PC-3 (cell line): ENCODE measurements at regions not wholly inside any gene's neighbourhood (a gene's known extent, or its start where the extent isn't known, plus 50 kb on each side); places are given as distances from the start of the nearest gene placed in this dataset.

Experiments used
- ATAC-seq: fragments of 200-7000 bp; cut with Tn5 transposase; 2 replicates; pipeline ENCODE4 v1.9.1; 2020; ENCODE audit warnings: mild to moderate bottlenecking, moderate library complexity
- BruUV-seq: library from RNA; stranded (reverse); fragments of 400-500 nt; replicated peaks from 2 replicates; lab custom pipeline; 2021; lab: Mats Ljungman, UMichigan
- CTCF ChIA-PET: fragments of 300-600 bp; sonication (Branson Sonifier 250); formaldehyde crosslinking; loops from one replicate; lab custom pipeline; 2022; ENCODE audit warnings: antibody characterized with exemption; lab: Charles Lee
- POLR2A ChIA-PET: fragments of 300-600 bp; sonication (Branson Sonifier 250); formaldehyde crosslinking; loops from one replicate; lab custom pipeline; 2022; ENCODE audit warnings: antibody characterized with exemption; ENCODE audit not compliant: unreplicated experiment; lab: Charles Lee
- DNase-seq: peaks from one replicate; pipeline ENCODE4 v3.0.0-alpha.2; 2015
- H2AFZ ChIP-seq: fragments of 300-600 bp; sonication (generic); 2 replicates; pipeline ENCODE4 v1.6.0; 2016; ENCODE audit warnings: antibody characterized with exemption, low read length
- H3F3A ChIP-seq: fragments of 300-600 bp; sonication (generic); one replicate; pipeline ENCODE4 v1.6.0; 2017; ENCODE audit warnings: antibody characterized with exemption, low read length, control low read depth, mild to moderate bottlenecking; ENCODE audit not compliant: unreplicated experiment
- H3K27ac ChIP-seq: fragments of 300-600 bp; sonication (generic); 2 replicates; pipeline ENCODE4 v1.5.1; 2016; ENCODE audit warnings: mild to moderate bottlenecking, low read length
- H3K27me3 ChIP-seq: fragments of 300-600 bp; sonication (generic); 2 replicates; pipeline ENCODE4 v1.6.1; 2016; ENCODE audit warnings: low read length, mixed read lengths
- H3K36me3 ChIP-seq: fragments of 300-600 bp; sonication (generic); 2 replicates; pipeline ENCODE4 v1.6.1; 2016; ENCODE audit warnings: low read depth, mixed run types, low read length, mixed read lengths
- H3K4me1 ChIP-seq: fragments of 300-600 bp; sonication (generic); 2 replicates; pipeline ENCODE4 v1.5.1; 2016; ENCODE audit warnings: low read length; ENCODE audit not compliant: insufficient read depth
- H3K4me2 ChIP-seq: fragments of 300-600 bp; sonication (generic); 2 replicates; pipeline ENCODE4 v1.6.0; 2016; ENCODE audit warnings: low read length
- H3K4me3 ChIP-seq: fragments of 300-600 bp; sonication (generic); 2 replicates; pipeline ENCODE4 v1.5.1; 2016; ENCODE audit warnings: mild to moderate bottlenecking, low read length, mixed read lengths
- H3K79me2 ChIP-seq: fragments of 300-600 bp; sonication (generic); 2 replicates; pipeline ENCODE4 v1.6.1; 2017; ENCODE audit warnings: low read length, mixed read lengths
- H3K9ac ChIP-seq: fragments of 300-600 bp; sonication (generic); 2 replicates; pipeline ENCODE4 v1.6.0; 2016; ENCODE audit warnings: mild to moderate bottlenecking, low read length
- H3K9me2 ChIP-seq: fragments of 300-600 bp; sonication (generic); replicated peaks from 2 replicates; pipeline ENCODE4 v1.6.1; 2016; ENCODE audit warnings: mixed run types, low read length, mixed read lengths
- H3K9me3 ChIP-seq: fragments of 300-600 bp; sonication (generic); 2 replicates; pipeline ENCODE4 v1.6.1; 2016; ENCODE audit warnings: low read length, mixed read lengths
- H4K20me1 ChIP-seq: fragments of 300-600 bp; sonication (generic); 2 replicates; pipeline ENCODE4 v1.6.1; 2016; ENCODE audit warnings: low read length, mixed read lengths
- CTCF ChIP-seq: fragments of 300-600 bp; sonication (generic); conservative IDR thresholded peaks from 2 replicates; pipeline ENCODE4 v1.5.1; 2017; ENCODE audit warnings: antibody characterized with exemption, low read depth, mild to moderate bottlenecking, low read length
- EZH2 ChIP-seq: fragments of 300-600 bp; sonication (generic); IDR thresholded peaks from one replicate; pipeline ENCODE4 v1.6.1; 2017; ENCODE audit warnings: antibody characterized with exemption, mild to moderate bottlenecking, low read length; ENCODE audit not compliant: unreplicated experiment
- EZH2phosphoT487 ChIP-seq: fragments of 300-600 bp; sonication (generic); IDR thresholded peaks from 2 replicates; pipeline ENCODE4 v1.6.1; 2018; ENCODE audit warnings: mild to moderate bottlenecking, antibody characterized with exemption, low read length, borderline replicate concordance
- intact Hi-C: fragments of 100-400 bp; cut with micrococcal nuclease; formaldehyde crosslinking; loops from 2 replicates; pipeline ENCODE4 v1.9.0; 2023

- no peak for TF ChIP-seq CTCF
- TF ChIP-seq EZH2 = no peak
- no peak for TF ChIP-seq EZH2phosphoT487
- H3F3A ChIP-seq = no peaks in the 10 kb centered on the region
- ChIA-PET CTCF (no interaction called here), POLR2A (no interaction called here)
- no peak overlapping the region for H2AFZ ChIP-seq
- H3K4me1 ChIP-seq = peaks cover 32% of the 10 kb centered on the region
- intact Hi-C loops = no loop called here
- H3K9me2 ChIP-seq = no peaks in the 10 kb centered on the region
- no peak overlapping the region for H3K9ac ChIP-seq
- ATAC-seq (no peak), DNase-seq (peak; percentile 21)
- no peaks in the 10 kb centered on the region for H4K20me1 ChIP-seq
- no peak overlapping the region for H3K4me3 ChIP-seq
- no peaks in the 10 kb centered on the region for H3K9me3 ChIP-seq
- H3K4me2 ChIP-seq = no peak overlapping the region
- H3K36me3 ChIP-seq = no peaks in the 10 kb centered on the region
- H3K79me2 ChIP-seq = no peaks in the 10 kb centered on the region
- no peaks in the 10 kb centered on the region for H3K27me3 ChIP-seq
- BruUV-seq = no TSS peak
- H3K27ac ChIP-seq = no peak overlapping the region
Measured at GRCh38 chr11:93902921-93903320, 52.5 kb upstream of the VSTM5 start.

- ChIA-PET CTCF (no interaction called here), POLR2A (no interaction called here)
- Histone ChIP-seq H3K4me3 (no peak overlapping the region), H3K9ac (no peak overlapping the region), H3K36me3 (no peaks in the 10 kb centered on the region), H3K79me2 (no peaks in the 10 kb centered on the region), H3K27me3 (no peaks in the 10 kb centered on the region), H3K4me2 (no peak overlapping the region), H3K27ac (no peak overlapping the region), H3K4me1 (peaks cover 43% of the 10 kb centered on the region), H3K9me3 (no peaks in the 10 kb centered on the region), H2AFZ (no peak overlapping the region), H3K9me2 (no peaks in the 10 kb centered on the region), H4K20me1 (no peaks in the 10 kb centered on the region), H3F3A (no peaks in the 10 kb centered on the region)
- ATAC-seq = no peak
- intact Hi-C loops = no loop called here
- no TSS peak for BruUV-seq
- no peak for TF ChIP-seq EZH2
- TF ChIP-seq EZH2phosphoT487 = no peak
- TF ChIP-seq CTCF = peak; percentile 39
- DNase-seq = peak; percentile 44
Measured at GRCh38 chr11:93903989-93904388, 53.6 kb upstream of the VSTM5 start.

GRCh38 chr11:93904716-93905115, 54.3 kb upstream of the VSTM5 start:
- H3K4me1 ChIP-seq = peaks cover 47% of the 10 kb centered on the region
- no peak overlapping the region for H3K4me3 ChIP-seq
- no peak overlapping the region for H3K4me2 ChIP-seq
- H3F3A ChIP-seq = no peaks in the 10 kb centered on the region
- ChIA-PET CTCF (no interaction called here), POLR2A (no interaction called here)
- no peaks in the 10 kb centered on the region for H3K9me3 ChIP-seq
- H3K27ac ChIP-seq = peak overlapping the region; percentile 72
- no peak overlapping the region for H3K9ac ChIP-seq
- TF ChIP-seq EZH2phosphoT487 = no peak
- no peak for TF ChIP-seq EZH2
- TF ChIP-seq CTCF = no peak
- intact Hi-C loops = loop anchor here (1.0 to 5.0 kb wide), 3 partner anchors 47 to 588 kb away; partner anchors contain the start of genes ANKRD49 and MRE11
- no peaks in the 10 kb centered on the region for H3K9me2 ChIP-seq
- DNase-seq (no peak), ATAC-seq (no peak)
- H3K79me2 ChIP-seq = no peaks in the 10 kb centered on the region
- no peaks in the 10 kb centered on the region for H4K20me1 ChIP-seq
- no peaks in the 10 kb centered on the region for H3K36me3 ChIP-seq
- H2AFZ ChIP-seq = no peak overlapping the region
- no TSS peak for BruUV-seq
- H3K27me3 ChIP-seq = no peaks in the 10 kb centered on the region
